ENCODE measurements at regions not wholly inside any gene's neighbourhood (a gene's known extent, or its start where the extent isn't known, plus 50 kb on each side); places are given as distances from the start of the nearest gene placed in this dataset.

- Histone ChIP-seq H3K4me1 (no peaks in the 10 kb centered on the region), H3K4me2 (no peak overlapping the region), H4K20me1 (no peaks in the 10 kb centered on the region), H3K9me3 (replicated peaks in 1 of 11) (no peaks in the 10 kb centered on the region), H3K27me3 (no peaks in the 10 kb centered on the region), H3K27ac (no peak overlapping the region), H3K4me3 (no peak overlapping the region), H3K36me3 (no peaks in the 10 kb centered on the region), H3K9ac (no peak overlapping the region)
- TF ChIP-seq Cebpa-rat (IDR thresholded peaks at IDR 0.05) = no peak
Measured at GRCh38 chr6:164554700-164555476, 754.5 kb downstream of the C6orf118 start.

- Histone ChIP-seq H3K9ac (no peak overlapping the region), H3K9me3 (replicated peaks in 1 of 11) (no peaks in the 10 kb centered on the region), H3K4me2 (no peak overlapping the region), H4K20me1 (no peaks in the 10 kb centered on the region), H3K27ac (no peak overlapping the region), H3K4me1 (no peaks in the 10 kb centered on the region), H3K4me3 (no peak overlapping the region), H3K36me3 (no peaks in the 10 kb centered on the region), H3K27me3 (no peaks in the 10 kb centered on the region)
- TF ChIP-seq Cebpa-rat (IDR thresholded peaks at IDR 0.05) = no peak
Measured at GRCh38 chr6:164554226-164554625, 755.2 kb downstream of the C6orf118 start.

- no peak overlapping the region for H3K4me3 ChIP-seq
- H3K4me2 ChIP-seq = no peak overlapping the region
- no peak overlapping the region for H3K27ac ChIP-seq
- no peak overlapping the region for H3K9ac ChIP-seq
- TF ChIP-seq Cebpa-rat (IDR thresholded peaks at IDR 0.05) = no peak
- H3K4me1 ChIP-seq = no peaks in the 10 kb centered on the region
- H4K20me1 ChIP-seq = no peaks in the 10 kb centered on the region
- H3K36me3 ChIP-seq = no peaks in the 10 kb centered on the region
- H3K9me3 ChIP-seq (replicated peaks in 1 of 11) = no peaks in the 10 kb centered on the region
- no peaks in the 10 kb centered on the region for H3K27me3 ChIP-seq
Measured at GRCh38 chr6:164551706-164552105, 757.7 kb downstream of the C6orf118 start.

- Histone ChIP-seq H4K20me1 (no peaks in the 10 kb centered on the region), H3K27me3 (no peaks in the 10 kb centered on the region), H3K4me1 (no peaks in the 10 kb centered on the region), H3K9me3 (replicated peaks in 1 of 11) (no peaks in the 10 kb centered on the region), H3K36me3 (no peaks in the 10 kb centered on the region), H3K27ac (no peak overlapping the region), H3K4me2 (no peak overlapping the region), H3K4me3 (no peak overlapping the region), H3K9ac (no peak overlapping the region)
- TF ChIP-seq Cebpa-rat (IDR thresholded peaks at IDR 0.05) = no peak
Measured at GRCh38 chr6:164547076-164547475, 762.3 kb downstream of the C6orf118 start.

- Histone ChIP-seq H3K27me3 (no peaks in the 10 kb centered on the region), H3K27ac (no peak overlapping the region), H4K20me1 (no peaks in the 10 kb centered on the region), H3K36me3 (no peaks in the 10 kb centered on the region), H3K4me1 (no peaks in the 10 kb centered on the region), H3K4me3 (no peak overlapping the region), H3K4me2 (no peak overlapping the region), H3K9me3 (replicated peaks in 1 of 11) (no peaks in the 10 kb centered on the region), H3K9ac (no peak overlapping the region)
- TF ChIP-seq Cebpa-rat (IDR thresholded peaks at IDR 0.05) = no peak
Measured at GRCh38 chr6:164546263-164546662, 763.1 kb downstream of the C6orf118 start.

GRCh38 chr6:164534070-164534766 lies 775.2 kb downstream of the C6orf118 start:
- Histone ChIP-seq H3K4me3 (no peak overlapping the region), H3K9me3 (replicated peaks in 1 of 11) (peaks cover 0 to 7% (median 0%) of the 10 kb centered on the region in 11 experiments; a peak in 2 of 22 replicates), H3K27me3 (no peaks in the 10 kb centered on the region), H3K36me3 (no peaks in the 10 kb centered on the region), H3K9ac (no peak overlapping the region), H3K4me2 (no peak overlapping the region), H3K4me1 (no peaks in the 10 kb centered on the region), H4K20me1 (no peaks in the 10 kb centered on the region), H3K27ac (no peak overlapping the region)
- TF ChIP-seq Cebpa-rat (IDR thresholded peaks at IDR 0.05) = no peak

- Histone ChIP-seq H3K27ac (no peak overlapping the region), H3K9me3 (replicated peaks in 1 of 11) (peaks cover 0 to 7% (median 0%) of the 10 kb centered on the region in 11 experiments; a peak in 2 of 22 replicates), H3K27me3 (no peaks in the 10 kb centered on the region), H4K20me1 (no peaks in the 10 kb centered on the region), H3K9ac (no peak overlapping the region), H3K4me3 (no peak overlapping the region), H3K4me1 (no peaks in the 10 kb centered on the region), H3K36me3 (no peaks in the 10 kb centered on the region), H3K4me2 (no peak overlapping the region)
- no peak for TF ChIP-seq Cebpa-rat (IDR thresholded peaks at IDR 0.05)
Measured at GRCh38 chr6:164533045-164533362, 776.4 kb downstream of the C6orf118 start.

GRCh38 chr6:164532198-164533044 lies 777.0 kb downstream of the C6orf118 start:
- no peaks in the 10 kb centered on the region for H3K4me1 ChIP-seq
- H3K27ac ChIP-seq = no peak overlapping the region
- no peaks in the 10 kb centered on the region for H4K20me1 ChIP-seq
- H3K4me3 ChIP-seq = no peak overlapping the region
- no peak overlapping the region for H3K9ac ChIP-seq
- H3K27me3 ChIP-seq = no peaks in the 10 kb centered on the region
- H3K9me3 ChIP-seq (replicated peaks in 1 of 11) = peaks cover 0 to 4% (median 0%) of the 10 kb centered on the region in 11 experiments; a peak in 7 of 22 replicates
- no peak overlapping the region for H3K4me2 ChIP-seq
- no peaks in the 10 kb centered on the region for H3K36me3 ChIP-seq
- no peak for TF ChIP-seq Cebpa-rat (IDR thresholded peaks at IDR 0.05)

GRCh38 chr6:164531736-164532135 lies 777.7 kb downstream of the C6orf118 start:
- TF ChIP-seq Cebpa-rat (IDR thresholded peaks at IDR 0.05) = no peak
- Histone ChIP-seq H3K4me2 (no peak overlapping the region), H3K9ac (no peak overlapping the region), H3K4me1 (no peaks in the 10 kb centered on the region), H3K27ac (no peak overlapping the region), H3K27me3 (no peaks in the 10 kb centered on the region), H4K20me1 (no peaks in the 10 kb centered on the region), H3K36me3 (no peaks in the 10 kb centered on the region), H3K9me3 (replicated peaks in 1 of 11) (peaks cover 5 to 9% (median 6%) of the 10 kb centered on the region in 11 experiments), H3K4me3 (no peak overlapping the region)

Data from BLaER1 treated with 17β-estradiol and CSF1 and Interleukin-3, amounts not matched to agents 10 nM and 100 nM (cell line).